HG02973 (cell line): ENCODE measurements at regions not wholly inside any gene's neighbourhood (a gene's known extent, or its start where the extent isn't known, plus 50 kb on each side); places are given as distances from the start of the nearest gene placed in this dataset.
"Not testable (repeated sequence)": the region's sequence is repeated elsewhere in the genome, so short reads cannot be mapped to it uniquely, and the experiment has no call there.

Source experiments
- ATAC-seq: cut with Tn5 transposase; IDR thresholded peaks from one replicate; pipeline ENCODE4 v1.9.1; 2021; ENCODE audit warnings: moderate library complexity; ENCODE audit not compliant: unreplicated experiment

- not testable (repeated sequence) for ATAC-seq
Measured at GRCh38 chr3:130151555-130151954, 69.9 kb downstream of the ALG1L2 start.

GRCh38 chr3:130153247-130153646 is 71.6 kb downstream of the ALG1L2 start:
- not testable (repeated sequence) for ATAC-seq

GRCh38 chr3:130155464-130155863 is 73.8 kb downstream of the ALG1L2 start:
- not testable (repeated sequence) for ATAC-seq

GRCh38 chr3:130166856-130167255 is 85.2 kb downstream of the ALG1L2 start:
- ATAC-seq, result not testable (repeated sequence)

- ATAC-seq, result not testable (repeated sequence)
Measured at GRCh38 chr3:130175195-130175594, 93.6 kb downstream of the ALG1L2 start.

- not testable (repeated sequence) for ATAC-seq
Measured at GRCh38 chr3:130176476-130177256, 95.0 kb downstream of the ALG1L2 start.

- ATAC-seq, result not testable (repeated sequence)
Measured at GRCh38 chr3:130178835-130179234, 97.2 kb downstream of the ALG1L2 start.

GRCh38 chr3:130179353-130179970 is 97.8 kb downstream of the ALG1L2 start:
- not testable (repeated sequence) for ATAC-seq

GRCh38 chr3:130182475-130182874 is 100.8 kb downstream of the ALG1L2 start:
- not testable (repeated sequence) for ATAC-seq

- ATAC-seq, result not testable (repeated sequence)
Measured at GRCh38 chr3:130183689-130184088, 102.1 kb downstream of the ALG1L2 start.

GRCh38 chr3:130184152-130185024 is 102.8 kb downstream of the ALG1L2 start:
- not testable (repeated sequence) for ATAC-seq

- ATAC-seq, result not testable (repeated sequence)
Measured at GRCh38 chr3:130201272-130201671, 119.6 kb downstream of the ALG1L2 start.

- not testable (repeated sequence) for ATAC-seq
Measured at GRCh38 chr3:130203633-130204032, 122.0 kb downstream of the ALG1L2 start.

- ATAC-seq, result no peak
Measured at GRCh38 chr3:130227540-130227939, 117.9 kb upstream of the COL6A5 start.

GRCh38 chr3:130242850-130243569 is 102.5 kb upstream of the COL6A5 start:
- ATAC-seq, result no peak

GRCh38 chr3:130243808-130244207 is 101.7 kb upstream of the COL6A5 start:
- no peak for ATAC-seq

- ATAC-seq, result no peak
Measured at GRCh38 chr3:130250982-130251381, 94.5 kb upstream of the COL6A5 start.

GRCh38 chr3:130255442-130255841 is 90.0 kb upstream of the COL6A5 start:
- ATAC-seq, result no peak

GRCh38 chr3:130256821-130257340 is 88.6 kb upstream of the COL6A5 start:
- no peak for ATAC-seq

GRCh38 chr3:130258532-130258952 is 86.9 kb upstream of the COL6A5 start:
- no peak for ATAC-seq
